ENCODE measurements at regions not wholly inside any gene's neighbourhood (a gene's known extent, or its start where the extent isn't known, plus 50 kb on each side); places are given as distances from the start of the nearest gene placed in this dataset.

GRCh38 chr15:69836048-69836447, 261.7 kb downstream of the TLE3 start:
- no peak overlapping the region for H3K27ac ChIP-seq
- no peak overlapping the region for H3K4me3 ChIP-seq (ENCODE audit: low read depth, low read length)
- H3K36me3 ChIP-seq, result no peaks in the 10 kb centered on the region
- DNase-seq, result no peak
- no peaks in the 10 kb centered on the region for H3K9me3 ChIP-seq (ENCODE audit: severe bottlenecking)
- no peaks in the 10 kb centered on the region for H3K27me3 ChIP-seq (ENCODE audit: insufficient read depth, low read depth, severe bottlenecking)
- no peak for TF ChIP-seq CTCF (IDR thresholded peaks at IDR 0.05; ENCODE audit: low read depth, low read length)

GRCh38 chr15:69836526-69837230, 261.0 kb downstream of the TLE3 start:
- no peak for TF ChIP-seq CTCF (IDR thresholded peaks at IDR 0.05; ENCODE audit: low read depth, low read length)
- H3K27me3 ChIP-seq (ENCODE audit: insufficient read depth, low read depth, severe bottlenecking), result no peaks in the 10 kb centered on the region
- H3K27ac ChIP-seq, result no peak overlapping the region

GRCh38 chr15:69838338-69838737, 259.4 kb downstream of the TLE3 start:
- Histone ChIP-seq H3K27me3 (ENCODE audit: insufficient read depth, low read depth, severe bottlenecking) (no peaks in the 10 kb centered on the region), H3K36me3 (no peaks in the 10 kb centered on the region), H3K9me3 (ENCODE audit: severe bottlenecking) (no peaks in the 10 kb centered on the region), H3K27ac (no peak overlapping the region), H3K4me3 (ENCODE audit: low read depth, low read length) (no peak overlapping the region)
- DNase-seq, result no peak
- TF ChIP-seq CTCF (IDR thresholded peaks at IDR 0.05; ENCODE audit: low read depth, low read length), result no peak

More at GRCh38 chr15:69836526-69837230, 261.0 kb downstream of the TLE3 start:
- Histone ChIP-seq H3K36me3 (no peaks in the 10 kb centered on the region), H3K9me3 (ENCODE audit: severe bottlenecking) (no peaks in the 10 kb centered on the region), H3K4me3 (ENCODE audit: low read depth, low read length) (no peak overlapping the region)
- DNase-seq, result no peak

GRCh38 chr15:69838994-69839393, 258.7 kb downstream of the TLE3 start:
- no peak for TF ChIP-seq CTCF (IDR thresholded peaks at IDR 0.05; ENCODE audit: low read depth, low read length)
- H3K9me3 ChIP-seq (ENCODE audit: severe bottlenecking), result no peaks in the 10 kb centered on the region
- H3K27me3 ChIP-seq (ENCODE audit: insufficient read depth, low read depth, severe bottlenecking), result no peaks in the 10 kb centered on the region
- no peak for DNase-seq
- no peaks in the 10 kb centered on the region for H3K36me3 ChIP-seq
- H3K27ac ChIP-seq, result no peak overlapping the region
- H3K4me3 ChIP-seq (ENCODE audit: low read depth, low read length), result no peak overlapping the region

- no peak overlapping the region for H3K27ac ChIP-seq
These were observed 256.4 kb downstream of the TLE3 start for GRCh38 chr15:69841113-69841828.

More at GRCh38 chr15:69841113-69841828, 256.4 kb downstream of the TLE3 start:
- no peaks in the 10 kb centered on the region for H3K36me3 ChIP-seq
- no peak for TF ChIP-seq CTCF (IDR thresholded peaks at IDR 0.05; ENCODE audit: low read depth, low read length)
- H3K27me3 ChIP-seq (ENCODE audit: insufficient read depth, low read depth, severe bottlenecking), result no peaks in the 10 kb centered on the region
- no peak for DNase-seq
- no peaks in the 10 kb centered on the region for H3K9me3 ChIP-seq (ENCODE audit: severe bottlenecking)
- H3K4me3 ChIP-seq (ENCODE audit: low read depth, low read length), result no peak overlapping the region

Data from WERI-Rb-1 (cell line).